Activated CD4-positive, alpha-beta memory T cell treated with anti-CD3 and anti-CD28 coated beads, Interleukin-2, amount 10 ng/mL, durations not matched to agents 7 days and 5 days (primary cell): ENCODE measurements at regions not wholly inside any gene's neighbourhood (a gene's known extent, or its start where the extent isn't known, plus 50 kb on each side); places are given as distances from the start of the nearest gene placed in this dataset.

Experiments
- CTCF ChIA-PET: fragments of 350-600 bp; sonication (Branson Sonifier 250); formaldehyde crosslinking; loops from one replicate; lab custom pipeline; 2021; ENCODE audit warnings: antibody characterized with exemption, inconsistent platforms; lab: Charles Lee
- POLR2A ChIA-PET: fragments of 350-600 bp; sonication (Branson Sonifier 250); formaldehyde crosslinking; loops from one replicate; lab custom pipeline; 2021; ENCODE audit warnings: antibody characterized with exemption; lab: Charles Lee
- DNase-seq: peaks from one replicate; pipeline ENCODE4 v3.0.0-alpha.2; 2020
- H3K27ac Mint-ChIP-seq: one replicate; pipeline ENCODE4 v1.8.0; 2021; ENCODE audit warnings: mild to moderate bottlenecking, mixed read lengths
- H3K27me3 Mint-ChIP-seq: one replicate; pipeline ENCODE4 v1.8.0; 2021; ENCODE audit warnings: mixed read lengths
- H3K36me3 Mint-ChIP-seq: one replicate; pipeline ENCODE4 v1.8.0; 2021; ENCODE audit warnings: low read depth, mixed read lengths
- H3K4me1 Mint-ChIP-seq: one replicate; pipeline ENCODE4 v1.8.0; 2021; ENCODE audit warnings: mixed read lengths
- H3K4me3 Mint-ChIP-seq: one replicate; pipeline ENCODE4 v1.8.0; 2021; ENCODE audit warnings: mild to moderate bottlenecking, mixed read lengths
- H3K9me3 Mint-ChIP-seq: one replicate; pipeline ENCODE4 v1.8.0; 2021; ENCODE audit warnings: mixed read lengths

- no peaks in the 10 kb centered on the region for H3K4me1 Mint-ChIP-seq
- H3K9me3 Mint-ChIP-seq = no peaks in the 10 kb centered on the region
- POLR2A ChIA-PET = no interaction called here
- DNase-seq = no peak
- CTCF ChIA-PET = no interaction called here
- H3K27ac Mint-ChIP-seq = no peak overlapping the region
- no peaks in the 10 kb centered on the region for H3K36me3 Mint-ChIP-seq
- no peak overlapping the region for H3K4me3 Mint-ChIP-seq
- no peaks in the 10 kb centered on the region for H3K27me3 Mint-ChIP-seq
Observed at GRCh38 chr12:107560165-107560898, 125.3 kb upstream of the PWP1 start.

- H3K9me3 Mint-ChIP-seq = no peaks in the 10 kb centered on the region
- H3K4me1 Mint-ChIP-seq = no peaks in the 10 kb centered on the region
- H3K36me3 Mint-ChIP-seq = no peaks in the 10 kb centered on the region
- ChIA-PET CTCF (no interaction called here), POLR2A (no interaction called here)
- no peak for DNase-seq
- H3K4me3 Mint-ChIP-seq = no peak overlapping the region
- H3K27me3 Mint-ChIP-seq = no peaks in the 10 kb centered on the region
- H3K27ac Mint-ChIP-seq = no peak overlapping the region
Observed at GRCh38 chr12:107560899-107561285, 124.7 kb upstream of the PWP1 start.

- H3K4me3 Mint-ChIP-seq = no peak overlapping the region
- ChIA-PET CTCF (no interaction called here), POLR2A (no interaction called here)
- no peak overlapping the region for H3K27ac Mint-ChIP-seq
- no peaks in the 10 kb centered on the region for H3K27me3 Mint-ChIP-seq
- peak; percentile 18 for DNase-seq
- no peaks in the 10 kb centered on the region for H3K36me3 Mint-ChIP-seq
- no peaks in the 10 kb centered on the region for H3K4me1 Mint-ChIP-seq
- no peaks in the 10 kb centered on the region for H3K9me3 Mint-ChIP-seq
Observed at GRCh38 chr12:107564946-107565345, 120.7 kb upstream of the PWP1 start.

GRCh38 chr12:107565551-107565950 is 120.0 kb upstream of the PWP1 start:
- no peaks in the 10 kb centered on the region for H3K36me3 Mint-ChIP-seq
- no peaks in the 10 kb centered on the region for H3K27me3 Mint-ChIP-seq
- H3K9me3 Mint-ChIP-seq = no peaks in the 10 kb centered on the region
- H3K27ac Mint-ChIP-seq = no peak overlapping the region
- no peaks in the 10 kb centered on the region for H3K4me1 Mint-ChIP-seq
- DNase-seq = no peak
- no peak overlapping the region for H3K4me3 Mint-ChIP-seq
- CTCF ChIA-PET = interaction anchor here (1.0 kb wide), 1 partner anchor 11 kb away, joined by 3 read pairs; no protein-coding TSS in a partner anchor
- POLR2A ChIA-PET = no interaction called here

GRCh38 chr12:107567876-107568619 is 117.6 kb upstream of the PWP1 start:
- POLR2A ChIA-PET = no interaction called here
- Mint-ChIP-seq H3K4me1 (no peaks in the 10 kb centered on the region), H3K27ac (no peak overlapping the region), H3K27me3 (no peaks in the 10 kb centered on the region), H3K4me3 (no peak overlapping the region), H3K36me3 (no peaks in the 10 kb centered on the region), H3K9me3 (no peaks in the 10 kb centered on the region)
- DNase-seq = no peak
- CTCF ChIA-PET = interaction anchor here (0.9 kb wide), 1 partner anchor 436 kb away, joined by 5 read pairs; no protein-coding TSS in a partner anchor

GRCh38 chr12:107568718-107569117 is 116.9 kb upstream of the PWP1 start:
- Mint-ChIP-seq H3K9me3 (no peaks in the 10 kb centered on the region), H3K27ac (no peak overlapping the region), H3K4me1 (no peaks in the 10 kb centered on the region), H3K4me3 (no peak overlapping the region), H3K36me3 (no peaks in the 10 kb centered on the region), H3K27me3 (no peaks in the 10 kb centered on the region)
- DNase-seq = no peak
- ChIA-PET POLR2A (no interaction called here), CTCF (interaction anchor here (0.9 kb wide), 1 partner anchor 436 kb away, joined by 5 read pairs; no protein-coding TSS in a partner anchor)

- Mint-ChIP-seq H3K9me3 (no peaks in the 10 kb centered on the region), H3K4me1 (no peaks in the 10 kb centered on the region), H3K27me3 (no peaks in the 10 kb centered on the region), H3K27ac (no peak overlapping the region), H3K36me3 (no peaks in the 10 kb centered on the region), H3K4me3 (no peak overlapping the region)
- DNase-seq = no peak
- CTCF ChIA-PET = no interaction called here
- POLR2A ChIA-PET = no interaction called here
Observed at GRCh38 chr12:107570721-107571120, 114.9 kb upstream of the PWP1 start.

- H3K27ac Mint-ChIP-seq = no peak overlapping the region
- no peaks in the 10 kb centered on the region for H3K4me1 Mint-ChIP-seq
Observed at GRCh38 chr12:107571492-107571891, 114.1 kb upstream of the PWP1 start.

GRCh38 chr12:107574691-107575090 is 110.9 kb upstream of the PWP1 start:
- CTCF ChIA-PET = no interaction called here
- H3K27ac Mint-ChIP-seq = no peak overlapping the region
- POLR2A ChIA-PET = no interaction called here
- no peaks in the 10 kb centered on the region for H3K36me3 Mint-ChIP-seq
- H3K4me1 Mint-ChIP-seq = no peaks in the 10 kb centered on the region
- H3K4me3 Mint-ChIP-seq = no peak overlapping the region
- no peaks in the 10 kb centered on the region for H3K9me3 Mint-ChIP-seq
- no peak for DNase-seq
- H3K27me3 Mint-ChIP-seq = no peaks in the 10 kb centered on the region

More at GRCh38 chr12:107571492-107571891, 114.1 kb upstream of the PWP1 start:
- CTCF ChIA-PET = no interaction called here
- Mint-ChIP-seq H3K36me3 (no peaks in the 10 kb centered on the region), H3K27me3 (no peaks in the 10 kb centered on the region), H3K9me3 (no peaks in the 10 kb centered on the region), H3K4me3 (no peak overlapping the region)
- POLR2A ChIA-PET = no interaction called here
- no peak for DNase-seq

- H3K4me3 Mint-ChIP-seq = no peak overlapping the region
- H3K36me3 Mint-ChIP-seq = peaks cover 2% of the 10 kb centered on the region
- no peaks in the 10 kb centered on the region for H3K4me1 Mint-ChIP-seq
- ChIA-PET CTCF (no interaction called here), POLR2A (no interaction called here)
- H3K27ac Mint-ChIP-seq = no peak overlapping the region
- H3K9me3 Mint-ChIP-seq = peaks cover 2% of the 10 kb centered on the region
- H3K27me3 Mint-ChIP-seq = no peaks in the 10 kb centered on the region
- DNase-seq = no peak
Observed at GRCh38 chr12:107580750-107581618, 104.6 kb upstream of the PWP1 start.

GRCh38 chr12:107581619-107582015 is 104.0 kb upstream of the PWP1 start:
- no peaks in the 10 kb centered on the region for H3K27me3 Mint-ChIP-seq
- no peak for DNase-seq
- H3K36me3 Mint-ChIP-seq = peaks cover 2% of the 10 kb centered on the region
- ChIA-PET CTCF (no interaction called here), POLR2A (no interaction called here)
- peaks cover 2% of the 10 kb centered on the region for H3K9me3 Mint-ChIP-seq
- H3K4me3 Mint-ChIP-seq = no peak overlapping the region
- no peaks in the 10 kb centered on the region for H3K4me1 Mint-ChIP-seq
- H3K27ac Mint-ChIP-seq = no peak overlapping the region

GRCh38 chr12:107583551-107583950 is 102.0 kb upstream of the PWP1 start:
- H3K9me3 Mint-ChIP-seq = peaks cover 6% of the 10 kb centered on the region
- CTCF ChIA-PET = interaction anchor here (1.3 kb wide), 1 partner anchor 24 kb away, joined by 5 read pairs; no protein-coding TSS in a partner anchor
- no peak for DNase-seq
- H3K27me3 Mint-ChIP-seq = no peaks in the 10 kb centered on the region
- H3K27ac Mint-ChIP-seq = no peak overlapping the region
- H3K36me3 Mint-ChIP-seq = peaks cover 2% of the 10 kb centered on the region
- no peaks in the 10 kb centered on the region for H3K4me1 Mint-ChIP-seq
- POLR2A ChIA-PET = no interaction called here
- H3K4me3 Mint-ChIP-seq = no peak overlapping the region

GRCh38 chr12:107584563-107584962 is 101.0 kb upstream of the PWP1 start:
- CTCF ChIA-PET = interaction anchor here (0.6 to 1.3 kb wide), 3 partner anchors 23 to 453 kb away, joined by 4 to 5 read pairs (median 5); no protein-coding TSS in a partner anchor
- POLR2A ChIA-PET = no interaction called here
- no peak overlapping the region for H3K27ac Mint-ChIP-seq
- peaks cover 6% of the 10 kb centered on the region for H3K9me3 Mint-ChIP-seq
- H3K27me3 Mint-ChIP-seq = no peaks in the 10 kb centered on the region
- H3K36me3 Mint-ChIP-seq = peaks cover 2% of the 10 kb centered on the region
- no peak for DNase-seq
- H3K4me3 Mint-ChIP-seq = no peak overlapping the region
- H3K4me1 Mint-ChIP-seq = no peaks in the 10 kb centered on the region
